Neural cell (in vitro differentiated cells): ENCODE measurements at regions not wholly inside any gene's neighbourhood (a gene's known extent, or its start where the extent isn't known, plus 50 kb on each side); places are given as distances from the start of the nearest gene placed in this dataset.

Experiments
- H2AFZ ChIP-seq: fragments of 200-600, 300-800 bp; sonication (generic), shearing (Covaris generic); 2 replicates; pipeline ENCODE4 v1.6.0; 2014; ENCODE audit warnings: low read depth, mild to moderate bottlenecking, antibody characterized with exemption, low read length, moderate library complexity
- H3F3A ChIP-seq: fragments of 200-600 bp; shearing (Covaris generic); 2 replicates; pipeline ENCODE4 v1.6.1; 2016; ENCODE audit warnings: mild to moderate bottlenecking, moderate library complexity, mixed read lengths, antibody characterized with exemption, low read length; ENCODE audit not compliant: insufficient read depth, poor library complexity, severe bottlenecking
- H3K27ac ChIP-seq: fragments of 200-600, 300-800 bp; sonication (generic), shearing (Covaris generic); 2 replicates; pipeline ENCODE4 v1.5.1; 2014; ENCODE audit warnings: mild to moderate bottlenecking, low read length, moderate library complexity
- H3K27me3 ChIP-seq: fragments of 300-800, 200-600 bp; sonication (generic), shearing (Covaris generic); 2 replicates; pipeline ENCODE4 v1.6.0; 2014; ENCODE audit warnings: mild to moderate bottlenecking, low read depth, low read length, moderate library complexity; ENCODE audit not compliant: insufficient read depth
- H3K36me3 ChIP-seq: fragments of 300-800, 200-600 bp; sonication (generic), shearing (Covaris generic); 2 replicates; pipeline ENCODE4 v1.5.1; 2014; ENCODE audit warnings: mild to moderate bottlenecking, antibody characterized with exemption, low read length, moderate library complexity; ENCODE audit not compliant: insufficient read depth
- H3K4me2 ChIP-seq: fragments of 300-800, 200-600 bp; sonication (generic), shearing (Covaris generic); 2 replicates; pipeline ENCODE4 v1.6.0; 2014; ENCODE audit warnings: mild to moderate bottlenecking, low read length
- H3K4me3 ChIP-seq: fragments of 300-800, 200-600 bp; sonication (generic), shearing (Covaris generic); 2 replicates; pipeline ENCODE4 v1.5.1; 2014; ENCODE audit warnings: mild to moderate bottlenecking, low read length, moderate library complexity
- H3K79me2 ChIP-seq: fragments of 200-600 bp; shearing (Covaris generic); replicated peaks from 2 replicates; pipeline ENCODE4 v1.6.0; 2014; ENCODE audit warnings: mild to moderate bottlenecking, low read length, moderate library complexity; ENCODE audit not compliant: insufficient read depth
- H3K9ac ChIP-seq: fragments of 300-800, 200-600 bp; sonication (generic), shearing (Covaris generic); 2 replicates; pipeline ENCODE4 v1.6.1; 2016; ENCODE audit warnings: mild to moderate bottlenecking, low read length, mixed read lengths
- H3K9me2 ChIP-seq: fragments of 200-600 bp; shearing (Covaris generic); 2 replicates; pipeline ENCODE4 v1.6.1; 2016; ENCODE audit warnings: mild to moderate bottlenecking, low read length, mixed read lengths; ENCODE audit not compliant: insufficient read depth
- H3K9me3 ChIP-seq: fragments of 200-600, 300-800 bp; sonication (generic), shearing (Covaris generic); 2 replicates; pipeline ENCODE4 v1.6.1; 2016; ENCODE audit warnings: mild to moderate bottlenecking, mixed run types, low read length, moderate library complexity, mixed read lengths
- H4K20me1 ChIP-seq: fragments of 200-600 bp; shearing (Covaris generic); 2 replicates; pipeline ENCODE4 v1.6.1; 2016; ENCODE audit warnings: mild to moderate bottlenecking, mixed run types; ENCODE audit not compliant: insufficient read depth
- CTCF ChIP-seq: fragments of 450-650 bp; IDR thresholded peaks from 2 replicates; pipeline ENCODE4 v1.5.1; 2014; ENCODE audit warnings: antibody characterized with exemption, mild to moderate bottlenecking, moderate library complexity; ENCODE audit not compliant: poor library complexity, severe bottlenecking
- EP300 ChIP-seq: fragments of 450-650 bp; conservative IDR thresholded peaks from 2 replicates; pipeline ENCODE4 v1.6.1; 2014; ENCODE audit warnings: antibody characterized with exemption, mild to moderate bottlenecking, moderate library complexity; ENCODE audit not compliant: poor library complexity, severe bottlenecking
- EZH2 ChIP-seq: fragments of 200-600, 300-800 bp; shearing (Covaris generic), sonication (generic); IDR thresholded peaks from 2 replicates; pipeline ENCODE4 v1.6.1; 2014; ENCODE audit warnings: antibody characterized with exemption, low read length, borderline replicate concordance, mild to moderate bottlenecking; ENCODE audit not compliant: insufficient read depth, poor library complexity, severe bottlenecking
- MXI1 ChIP-seq: fragments of 450-650 bp; conservative IDR thresholded peaks from 2 replicates; pipeline ENCODE4 v1.6.1; 2014; ENCODE audit warnings: antibody characterized with exemption, mild to moderate bottlenecking; ENCODE audit not compliant: poor library complexity, severe bottlenecking
- POLR2AphosphoS5 ChIP-seq: IDR thresholded peaks from 2 replicates; pipeline ENCODE4 v1.6.1; 2012
- RAD21 ChIP-seq: fragments of 450-650 bp; conservative IDR thresholded peaks from 2 replicates; pipeline ENCODE4 v1.6.1; 2014; ENCODE audit warnings: antibody characterized with exemption, mild to moderate bottlenecking, moderate library complexity
- REST ChIP-seq: IDR thresholded peaks from 2 replicates; pipeline ENCODE4 v1.6.1; 2012; ENCODE audit warnings: borderline replicate concordance
- SMC3 ChIP-seq: fragments of 450-650 bp; conservative IDR thresholded peaks from 2 replicates; pipeline ENCODE4 v1.6.1; 2014; ENCODE audit warnings: antibody characterized with exemption, mild to moderate bottlenecking, moderate library complexity; ENCODE audit not compliant: poor library complexity
- TAF1 ChIP-seq: IDR thresholded peaks from 2 replicates; pipeline ENCODE4 v1.6.1; 2012; ENCODE audit warnings: low read depth

- H4K20me1 ChIP-seq: no peaks in the 10 kb centered on the region
- H3K4me2 ChIP-seq: no peak overlapping the region
- H3K9ac ChIP-seq: no peak overlapping the region
- no peak overlapping the region for H3K27ac ChIP-seq
- no peaks in the 10 kb centered on the region for H3F3A ChIP-seq
- no peak overlapping the region for H2AFZ ChIP-seq
- no peak overlapping the region for H3K4me3 ChIP-seq
- H3K36me3 ChIP-seq: no peaks in the 10 kb centered on the region
- no peaks in the 10 kb centered on the region for H3K9me2 ChIP-seq
- H3K9me3 ChIP-seq: no peaks in the 10 kb centered on the region
- H3K27me3 ChIP-seq: no peaks in the 10 kb centered on the region
- no peaks in the 10 kb centered on the region for H3K79me2 ChIP-seq
- no peak for TF ChIP-seq RAD21
These were observed 58.6 kb upstream of the PDX1 start for GRCh38 chr13:27861165-27861564.

- Histone ChIP-seq H3F3A (no peaks in the 10 kb centered on the region), H3K4me3 (no peak overlapping the region), H4K20me1 (no peaks in the 10 kb centered on the region), H3K27ac (no peak overlapping the region), H3K9me2 (no peaks in the 10 kb centered on the region), H3K79me2 (no peaks in the 10 kb centered on the region), H3K9me3 (no peaks in the 10 kb centered on the region), H3K9ac (no peak overlapping the region), H3K4me2 (no peak overlapping the region), H2AFZ (no peak overlapping the region), H3K27me3 (no peaks in the 10 kb centered on the region), H3K36me3 (no peaks in the 10 kb centered on the region)
- TF ChIP-seq CTCF (peak; percentile 31), POLR2AphosphoS5 (no peak)
These were observed 51.0 kb upstream of the PDX1 start for GRCh38 chr13:27868641-27869435.

GRCh38 chr13:27869436-27870095, 50.2 kb upstream of the PDX1 start:
- Histone ChIP-seq H3K4me2 (no peak overlapping the region), H3K27ac (no peak overlapping the region), H2AFZ (no peak overlapping the region), H3K4me3 (no peak overlapping the region), H3K9ac (no peak overlapping the region), H3K27me3 (no peaks in the 10 kb centered on the region), H4K20me1 (no peaks in the 10 kb centered on the region), H3K79me2 (no peaks in the 10 kb centered on the region), H3K36me3 (no peaks in the 10 kb centered on the region), H3K9me3 (no peaks in the 10 kb centered on the region), H3F3A (no peaks in the 10 kb centered on the region), H3K9me2 (no peaks in the 10 kb centered on the region)
- TF ChIP-seq POLR2AphosphoS5 (no peak), TAF1 (no peak), RAD21 (no peak), EZH2 (no peak), CTCF (no peak), REST (no peak), EP300 (no peak), SMC3 (no peak), MXI1 (no peak)
